OCI-LY3 (cell line): ENCODE measurements at regions not wholly inside any gene's neighbourhood (a gene's known extent, or its start where the extent isn't known, plus 50 kb on each side); places are given as distances from the start of the nearest gene placed in this dataset.
"Not testable (repeated sequence)": the region's sequence is repeated elsewhere in the genome, so short reads cannot be mapped to it uniquely, and the experiment has no call there.

Experiments used
- H2AFZ ChIP-seq: fragments of 200-600, 300-600 bp; shearing (Covaris generic); 2 replicates; pipeline ENCODE4 v1.6.0; 2014; ENCODE audit warnings: antibody characterized with exemption, low read depth, low read length
- H3K27ac ChIP-seq: fragments of 200-600, 300-600 bp; sonication (generic); 2 replicates; pipeline ENCODE4 v1.5.1; 2014; ENCODE audit warnings: mild to moderate bottlenecking, low read length, moderate library complexity, mixed read lengths
- H3K27me3 ChIP-seq: fragments of 200-600, 300-600 bp; sonication (generic); 2 replicates; pipeline ENCODE4 v1.6.1; 2014; ENCODE audit warnings: low read depth, low read length, mixed read lengths
- H3K36me3 ChIP-seq: fragments of 200-600, 300-600 bp; sonication (generic); replicated peaks from 2 replicates; pipeline ENCODE3; 2014; ENCODE audit warnings: low read depth, low read length, mixed read lengths
- H3K4me1 ChIP-seq: fragments of 300-600, 200-600 bp; sonication (generic); 2 replicates; pipeline ENCODE4 v1.6.1; 2014; ENCODE audit warnings: low read length, mixed read lengths
- H3K4me2 ChIP-seq: fragments of 200-600, 300-600 bp; sonication (generic); 2 replicates; pipeline ENCODE4 v1.6.1; 2014; ENCODE audit warnings: low read length, mixed read lengths
- H3K4me3 ChIP-seq: fragments of 300-600, 200-600 bp; sonication (generic); 2 replicates; pipeline ENCODE4 v1.5.1; 2014; ENCODE audit warnings: antibody characterized with exemption, mild to moderate bottlenecking, low read length, moderate library complexity
- H3K79me2 ChIP-seq: fragments of 300-600, 200-600 bp; shearing (Covaris generic); 2 replicates; pipeline ENCODE4 v1.6.1; 2014; ENCODE audit warnings: mild to moderate bottlenecking, low read length, mixed read lengths
- H3K9ac ChIP-seq: fragments of 300-600, 200-600 bp; shearing (Covaris generic); 2 replicates; pipeline ENCODE4 v1.6.0; 2014; ENCODE audit warnings: mild to moderate bottlenecking, low read length, moderate library complexity
- H3K9me3 ChIP-seq: fragments of 200-600, 300-600 bp; shearing (Covaris generic); 2 replicates; pipeline ENCODE4 v1.6.1; 2014; ENCODE audit warnings: low read length, mixed read lengths; ENCODE audit not compliant: insufficient read depth
- H4K20me1 ChIP-seq: fragments of 200-600, 300-600 bp; sonication (generic); 2 replicates; pipeline ENCODE4 v1.6.1; 2016; ENCODE audit warnings: low read length, mixed read lengths; ENCODE audit not compliant: insufficient read depth
- CTCF ChIP-seq: fragments of 200-600, 300-600 bp; sonication (generic); IDR thresholded peaks from 2 replicates; pipeline ENCODE4 v1.5.1; 2014; ENCODE audit warnings: antibody characterized with exemption, low read length, low read depth
- EZH2phosphoT487 ChIP-seq: fragments of 200-600 bp; shearing (Covaris generic); IDR thresholded peaks from 2 replicates; pipeline ENCODE4 v1.6.1; 2018; ENCODE audit warnings: antibody characterized with exemption, mixed run types, low read depth

- Histone ChIP-seq H3K4me2 (no peak overlapping the region), H2AFZ (no peak overlapping the region), H3K27me3 (no peaks in the 10 kb centered on the region), H3K4me3 (no peak overlapping the region), H4K20me1 (no peaks in the 10 kb centered on the region), H3K9ac (no peak overlapping the region), H3K79me2 (no peaks in the 10 kb centered on the region), H3K4me1 (peaks cover 9% of the 10 kb centered on the region; the same call in 1 of the 2 replicates), H3K9me3 (no peaks in the 10 kb centered on the region), H3K36me3 (no peaks in the 10 kb centered on the region), H3K27ac (no peak overlapping the region)
- TF ChIP-seq CTCF (no peak), EZH2phosphoT487 (no peak)
Measured at GRCh38 chr12:63445224-63445880, 222.9 kb downstream of the DPY19L2 start.

GRCh38 chr12:63440048-63440447, 228.2 kb downstream of the DPY19L2 start:
- no peak for TF ChIP-seq EZH2phosphoT487
- Histone ChIP-seq H3K4me2 (no peak overlapping the region), H3K36me3 (no peaks in the 10 kb centered on the region), H3K9ac (no peak overlapping the region), H3K27me3 (no peaks in the 10 kb centered on the region), H2AFZ (no peak overlapping the region), H4K20me1 (no peaks in the 10 kb centered on the region), H3K4me1 (no peaks in the 10 kb centered on the region; the same call in 1 of the 2 replicates), H3K9me3 (no peaks in the 10 kb centered on the region), H3K79me2 (no peaks in the 10 kb centered on the region), H3K27ac (no peak overlapping the region), H3K4me3 (no peak overlapping the region)

GRCh38 chr12:63434384-63434783, 233.9 kb downstream of the DPY19L2 start:
- not testable (repeated sequence) for H3K4me3 ChIP-seq, H3K36me3 ChIP-seq, H3K79me2 ChIP-seq, H3K27me3 ChIP-seq, H3K27ac ChIP-seq, H3K9ac ChIP-seq, H3K9me3 ChIP-seq, H3K4me2 ChIP-seq, H4K20me1 ChIP-seq, H2AFZ ChIP-seq, H3K4me1 ChIP-seq

- H3K36me3 ChIP-seq, H3K4me3 ChIP-seq, H3K9me3 ChIP-seq, H3K27me3 ChIP-seq, H3K4me2 ChIP-seq, H3K27ac ChIP-seq, H3K9ac ChIP-seq, H2AFZ ChIP-seq, H3K4me1 ChIP-seq, H3K79me2 ChIP-seq, H4K20me1 ChIP-seq: not testable (repeated sequence)
Measured at GRCh38 chr12:63427969-63428368, 240.3 kb downstream of the DPY19L2 start.

- H3K79me2 ChIP-seq, H3K4me3 ChIP-seq, H2AFZ ChIP-seq, H3K4me1 ChIP-seq, H4K20me1 ChIP-seq, H3K4me2 ChIP-seq, H3K9ac ChIP-seq, H3K9me3 ChIP-seq, H3K27me3 ChIP-seq, H3K36me3 ChIP-seq, H3K27ac ChIP-seq: not testable (repeated sequence)
Measured at GRCh38 chr12:63427029-63427428, 241.3 kb downstream of the DPY19L2 start.

GRCh38 chr12:63424671-63425070, 243.6 kb downstream of the DPY19L2 start:
- TF ChIP-seq EZH2phosphoT487 (no peak), CTCF (no peak)
- no peak overlapping the region for H2AFZ ChIP-seq
- H4K20me1 ChIP-seq = no peaks in the 10 kb centered on the region
- no peaks in the 10 kb centered on the region for H3K9me3 ChIP-seq
- H3K27me3 ChIP-seq = no peaks in the 10 kb centered on the region
- no peak overlapping the region for H3K9ac ChIP-seq
- no peak overlapping the region for H3K4me2 ChIP-seq
- no peaks in the 10 kb centered on the region for H3K36me3 ChIP-seq
- no peak overlapping the region for H3K4me3 ChIP-seq
- H3K79me2 ChIP-seq = no peaks in the 10 kb centered on the region
- H3K4me1 ChIP-seq = no peaks in the 10 kb centered on the region
- no peak overlapping the region for H3K27ac ChIP-seq
